ENCODE measurements at regions not wholly inside any gene's neighbourhood (a gene's known extent, or its start where the extent isn't known, plus 50 kb on each side); places are given as distances from the start of the nearest gene placed in this dataset.

DNA sequence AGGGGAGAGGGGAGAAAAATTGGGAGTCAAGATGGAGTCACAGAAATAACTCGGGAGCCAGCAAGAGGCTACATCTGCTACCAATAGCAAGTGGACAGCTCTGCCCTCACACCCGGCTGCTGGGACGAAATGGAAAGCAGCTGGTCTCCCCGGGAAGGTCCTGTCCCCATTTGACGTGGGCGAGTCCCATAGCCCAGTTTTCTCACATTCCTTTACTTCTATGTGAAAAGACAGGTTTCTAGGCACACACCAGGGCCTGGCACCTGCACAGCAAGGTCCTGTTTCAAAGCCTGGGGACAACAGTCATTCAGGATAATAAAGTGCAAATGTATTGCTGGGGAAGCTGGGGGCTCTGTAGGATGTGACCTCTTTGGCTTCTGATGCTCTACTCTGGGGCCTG, 162.6 kb downstream of the OAT start:
- TF ChIP-seq, protein P1, sequence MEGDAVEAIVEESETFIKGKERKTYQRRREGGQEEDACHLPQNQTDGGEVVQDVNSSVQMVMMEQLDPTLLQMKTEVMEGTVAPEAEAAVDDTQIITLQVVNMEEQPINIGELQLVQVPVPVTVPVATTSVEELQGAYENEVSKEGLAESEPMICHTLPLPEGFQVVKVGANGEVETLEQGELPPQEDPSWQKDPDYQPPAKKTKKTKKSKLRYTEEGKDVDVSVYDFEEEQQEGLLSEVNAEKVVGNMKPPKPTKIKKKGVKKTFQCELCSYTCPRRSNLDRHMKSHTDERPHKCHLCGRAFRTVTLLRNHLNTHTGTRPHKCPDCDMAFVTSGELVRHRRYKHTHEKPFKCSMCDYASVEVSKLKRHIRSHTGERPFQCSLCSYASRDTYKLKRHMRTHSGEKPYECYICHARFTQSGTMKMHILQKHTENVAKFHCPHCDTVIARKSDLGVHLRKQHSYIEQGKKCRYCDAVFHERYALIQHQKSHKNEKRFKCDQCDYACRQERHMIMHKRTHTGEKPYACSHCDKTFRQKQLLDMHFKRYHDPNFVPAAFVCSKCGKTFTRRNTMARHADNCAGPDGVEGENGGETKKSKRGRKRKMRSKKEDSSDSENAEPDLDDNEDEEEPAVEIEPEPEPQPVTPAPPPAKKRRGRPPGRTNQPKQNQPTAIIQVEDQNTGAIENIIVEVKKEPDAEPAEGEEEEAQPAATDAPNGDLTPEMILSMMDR (IDR thresholded peaks at IDR 0.05): no peak
- TF ChIP-seq POLR2AphosphoS5 (IDR thresholded peaks at IDR 0.05) (no peak), POLR2A (IDR thresholded peaks at IDR 0.05) (no peak)

Data from suprapubic skin (tissue), 4 donors.